ENCODE measurements at regions not wholly inside any gene's neighbourhood (a gene's known extent, or its start where the extent isn't known, plus 50 kb on each side); places are given as distances from the start of the nearest gene placed in this dataset.

DNA sequence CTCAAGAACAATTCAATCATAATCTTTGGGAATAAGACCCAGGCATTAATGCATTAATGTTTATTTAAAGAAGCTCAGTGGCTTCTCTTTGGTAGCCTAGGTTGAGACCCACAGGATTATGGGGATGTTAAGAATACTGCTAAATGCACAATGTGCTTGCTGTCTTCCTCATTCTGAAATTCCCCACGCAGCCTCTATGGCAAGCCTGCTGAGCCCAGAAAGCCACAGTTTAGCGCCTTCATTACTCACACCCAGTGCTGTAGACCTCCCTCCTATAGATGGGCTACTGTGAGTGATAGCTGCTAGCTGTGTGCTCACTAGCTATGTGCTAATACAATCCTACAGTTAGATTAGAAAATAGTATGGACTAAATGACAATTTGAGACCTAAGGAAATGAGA is 90.6 kb downstream of the TNFSF13B start:
- no peak for FAIRE-seq
- no peaks in the 10 kb centered on the region for H3K36me3 ChIP-seq (ENCODE audit: control insufficient read depth in 2 of 2, extremely low read depth in 1 of 2, insufficient read depth in 2 of 2, low read length in 2 of 2)
- no peak for DNase-seq (ENCODE audit: low read depth, low spot score)
- no peak overlapping the region for H3K9ac ChIP-seq (replicated peaks; ENCODE audit: extremely low read depth, insufficient read depth, low read length)
- H3K4me2 ChIP-seq (ENCODE audit: insufficient read depth, low read length), result no peak overlapping the region
- H3K9me1 ChIP-seq (replicated peaks; ENCODE audit: control insufficient read depth, extremely low read depth, insufficient read depth, low read length), result no peaks in the 10 kb centered on the region
- dilution Hi-C loops (cut with MboI; ENCODE audit: extremely low pct_ligation_motif_present, low sequenced_read_pairs), result no loop called here
- no peak overlapping the region for H3K27ac ChIP-seq (ENCODE audit: insufficient read depth, low read depth, low read length)
- no peak overlapping the region for H2AFZ ChIP-seq (ENCODE audit: low read depth, low read length)
- no peaks in the 10 kb centered on the region for H3K79me2 ChIP-seq (ENCODE audit: control insufficient read depth, insufficient read depth, low read length)
- H3K4me3 ChIP-seq (replicated peaks in 1 of 3; ENCODE audit: insufficient read depth in 1 of 3, low read depth in 1 of 3, low read length in 3 of 3), result no peak overlapping the region
- no peaks in the 10 kb centered on the region for H3K27me3 ChIP-seq (ENCODE audit: control insufficient read depth in 2 of 2, insufficient read depth in 2 of 2, low read length in 2 of 2)
- CTCF ChIA-PET, result no interaction called here
- no TSS peak for BruUV-seq (replicated peaks)
- no peaks in the 10 kb centered on the region for H3K9me3 ChIP-seq (replicated peaks; ENCODE audit: control insufficient read depth, insufficient read depth, low read length)
- H3K4me1 ChIP-seq (ENCODE audit: control insufficient read depth, extremely low read depth, insufficient read depth, low read length), result no peaks in the 10 kb centered on the region
- TF ChIP-seq, protein P1, sequence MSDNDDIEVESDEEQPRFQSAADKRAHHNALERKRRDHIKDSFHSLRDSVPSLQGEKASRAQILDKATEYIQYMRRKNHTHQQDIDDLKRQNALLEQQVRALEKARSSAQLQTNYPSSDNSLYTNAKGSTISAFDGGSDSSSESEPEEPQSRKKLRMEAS (IDR thresholded peaks at IDR 0.05; ENCODE audit: insufficient read depth, insufficient read length), result no peak
- TF ChIP-seq MYC (IDR thresholded peaks at IDR 0.05; ENCODE audit: low read depth, low read length) (no peak), GATA2 (IDR thresholded peaks at IDR 0.05; ENCODE audit: insufficient read depth, insufficient read length, low read depth, low read length) (no peak), EZH2 (IDR thresholded peaks at IDR 0.05; ENCODE audit: borderline replicate concordance, low read depth, low read length, severe bottlenecking) (no peak), POLR2A (IDR thresholded peaks at IDR 0.05; ENCODE audit: low read depth, low read length) (no peak), POLR2AphosphoS5 (IDR thresholded peaks at IDR 0.05; ENCODE audit: insufficient read depth, low read depth, low read length) (no peak), JUN (IDR thresholded peaks at IDR 0.05; ENCODE audit: borderline replicate concordance, insufficient read depth, insufficient read length, low read depth) (no peak), FOS (IDR thresholded peaks at IDR 0.05; ENCODE audit: borderline replicate concordance, insufficient read depth, low read length) (no peak)
- TF ChIP-seq, protein P2, sequence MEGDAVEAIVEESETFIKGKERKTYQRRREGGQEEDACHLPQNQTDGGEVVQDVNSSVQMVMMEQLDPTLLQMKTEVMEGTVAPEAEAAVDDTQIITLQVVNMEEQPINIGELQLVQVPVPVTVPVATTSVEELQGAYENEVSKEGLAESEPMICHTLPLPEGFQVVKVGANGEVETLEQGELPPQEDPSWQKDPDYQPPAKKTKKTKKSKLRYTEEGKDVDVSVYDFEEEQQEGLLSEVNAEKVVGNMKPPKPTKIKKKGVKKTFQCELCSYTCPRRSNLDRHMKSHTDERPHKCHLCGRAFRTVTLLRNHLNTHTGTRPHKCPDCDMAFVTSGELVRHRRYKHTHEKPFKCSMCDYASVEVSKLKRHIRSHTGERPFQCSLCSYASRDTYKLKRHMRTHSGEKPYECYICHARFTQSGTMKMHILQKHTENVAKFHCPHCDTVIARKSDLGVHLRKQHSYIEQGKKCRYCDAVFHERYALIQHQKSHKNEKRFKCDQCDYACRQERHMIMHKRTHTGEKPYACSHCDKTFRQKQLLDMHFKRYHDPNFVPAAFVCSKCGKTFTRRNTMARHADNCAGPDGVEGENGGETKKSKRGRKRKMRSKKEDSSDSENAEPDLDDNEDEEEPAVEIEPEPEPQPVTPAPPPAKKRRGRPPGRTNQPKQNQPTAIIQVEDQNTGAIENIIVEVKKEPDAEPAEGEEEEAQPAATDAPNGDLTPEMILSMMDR (IDR thresholded peaks at IDR 0.05; ENCODE audit: extremely low read depth in 1 of 2, insufficient read depth in 1 of 2, low read depth in 1 of 2, low read length in 2 of 2), result no peak
- intact Hi-C loops (cut with micrococcal nuclease), result no loop called here
- no peaks in the 10 kb centered on the region for H4K20me1 ChIP-seq (replicated peaks; ENCODE audit: control insufficient read depth, extremely low read depth, insufficient read depth, low read length)
- POLR2A ChIA-PET, result no interaction called here
